ENCODE measurements at regions not wholly inside any gene's neighbourhood (a gene's known extent, or its start where the extent isn't known, plus 50 kb on each side); places are given as distances from the start of the nearest gene placed in this dataset.
"Not testable (repeated sequence)": the region's sequence is repeated elsewhere in the genome, so short reads cannot be mapped to it uniquely, and the experiment has no call there.

- not testable (repeated sequence) for FAIRE-seq; DNase-seq (ENCODE audit: low spot score in 2 of 2)
These were observed 243.3 kb downstream of the TTC6 start for GRCh38 chr14:37838778-37839177.

DNA sequence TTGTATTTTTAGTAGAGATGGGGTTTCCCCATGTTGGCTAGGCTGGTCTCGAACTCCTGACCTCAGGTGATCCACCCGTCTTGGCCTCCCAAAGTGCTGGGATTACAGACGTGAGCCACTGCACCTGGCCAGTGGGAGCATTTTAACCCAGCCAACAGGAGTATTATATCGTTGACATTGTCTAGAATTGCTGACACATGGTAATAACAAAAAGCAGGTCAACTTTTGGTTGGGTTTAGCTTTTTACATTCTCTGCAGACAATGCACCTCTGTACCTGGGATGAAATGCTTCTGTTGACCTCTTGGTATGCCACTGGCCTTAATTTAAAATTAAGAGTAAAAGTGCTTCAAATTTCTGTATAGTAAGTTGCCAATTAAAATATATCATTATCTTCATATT, 245.6 kb downstream of the TTC6 start:
- DNase-seq (ENCODE audit: low spot score in 2 of 2); FAIRE-seq: not testable (repeated sequence)

DNA sequence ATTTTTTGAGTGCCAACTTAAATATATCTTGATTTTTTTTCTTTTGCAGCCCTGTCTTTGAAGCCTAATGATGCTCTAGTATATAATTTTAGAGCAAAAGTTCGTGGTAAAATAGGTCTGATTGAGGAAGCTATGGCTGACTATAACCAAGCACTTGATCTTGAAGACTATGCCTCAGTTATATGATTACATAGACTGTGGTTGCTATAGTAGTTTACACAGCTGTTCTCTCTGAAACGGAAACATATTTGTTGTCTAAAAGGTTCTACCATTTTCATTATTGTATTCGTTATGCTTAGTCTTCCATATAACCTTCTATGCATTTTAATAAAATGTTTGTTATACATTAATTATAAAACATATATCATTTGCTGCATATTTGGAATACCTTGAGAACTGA, 246.7 kb downstream of the TTC6 start:
- FAIRE-seq (no peak), DNase-seq (ENCODE audit: low spot score in 2 of 2) (no peak)

DNA sequence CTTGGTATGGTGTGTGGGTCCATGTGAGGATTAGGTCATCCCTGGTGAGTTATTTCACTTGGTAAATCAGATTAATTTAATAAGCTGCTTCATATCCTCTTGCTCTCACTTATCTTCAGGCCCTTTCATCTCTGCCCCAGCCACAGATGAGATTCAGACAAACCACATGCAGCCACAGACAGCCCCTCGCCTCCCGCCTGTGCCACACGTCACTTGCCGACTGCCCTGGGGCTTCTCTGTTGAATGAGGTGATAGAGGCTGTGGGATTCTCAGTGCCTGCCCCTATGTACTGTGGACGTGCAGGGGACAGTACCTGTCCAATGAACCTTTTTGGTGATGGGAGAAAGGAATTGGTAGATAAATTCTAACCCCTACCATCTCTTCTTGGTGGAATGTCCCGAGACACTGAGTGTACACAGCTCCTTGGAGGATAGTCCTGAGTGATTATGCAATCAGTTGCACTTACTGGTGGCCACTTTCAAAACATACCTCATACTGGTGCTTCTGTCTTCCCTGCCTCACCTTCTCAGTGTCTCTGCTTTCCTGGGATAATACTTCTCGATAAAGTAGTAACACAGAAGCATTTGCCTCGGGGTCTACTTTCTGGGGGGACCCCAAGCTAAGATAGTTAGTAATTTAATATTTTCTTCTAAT, 248.7 kb downstream of the TTC6 start:
- DNase-seq (ENCODE audit: low spot score in 2 of 2) (no peak), FAIRE-seq (no peak)

DNA sequence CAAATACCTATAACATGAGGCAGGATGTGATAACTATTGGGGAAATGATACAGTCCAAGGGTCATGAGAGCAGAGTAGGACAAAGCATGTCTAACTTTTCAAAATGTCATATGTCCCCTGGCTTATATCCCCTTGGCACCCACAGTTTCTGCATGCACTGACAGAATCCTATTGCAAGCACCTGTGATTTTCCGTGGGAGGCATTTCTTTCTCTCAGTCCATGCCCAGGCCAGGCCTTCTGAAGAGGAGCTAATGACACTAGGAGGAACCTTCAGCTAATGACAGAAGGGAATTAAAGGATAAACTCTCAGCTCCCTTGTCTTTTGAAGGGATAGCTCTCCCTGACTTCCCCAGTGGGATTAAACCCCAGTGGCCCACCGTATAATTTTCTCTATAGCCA, 249.2 kb downstream of the TTC6 start:
- FAIRE-seq = no peak
- DNase-seq (ENCODE audit: low spot score in 2 of 2) = no peak

- no peak for DNase-seq (ENCODE audit: low spot score in 2 of 2)
- no peak for FAIRE-seq
These were observed 253.7 kb downstream of the TTC6 start for GRCh38 chr14:37848985-37849621.

DNA sequence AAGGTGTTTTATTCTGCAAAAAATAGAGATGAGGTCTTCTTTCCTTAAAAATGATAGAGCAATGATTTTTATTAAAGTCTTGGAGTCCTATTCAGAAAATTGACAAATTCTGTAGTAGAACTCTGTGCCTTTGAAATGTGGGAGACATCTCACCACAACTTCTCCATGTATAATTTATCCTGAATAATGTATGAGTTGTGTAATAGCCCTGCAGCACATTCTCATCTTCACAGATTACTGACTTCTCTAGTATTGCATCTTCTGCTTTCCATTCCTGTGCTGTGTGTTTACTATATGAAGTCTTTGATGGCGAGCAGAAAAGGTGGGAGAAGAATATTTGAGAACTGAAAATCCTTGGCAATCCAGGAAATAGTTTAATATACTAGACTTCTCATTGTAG, 255.6 kb downstream of the TTC6 start:
- DNase-seq (ENCODE audit: low spot score in 2 of 2) = no peak
- FAIRE-seq = no peak

- DNase-seq (ENCODE audit: low spot score in 2 of 2) (no peak), FAIRE-seq (no peak)
These were observed 260.4 kb downstream of the TTC6 start for GRCh38 chr14:37855871-37856270.

GRCh38 chr14:37857774-37858266, 262.4 kb downstream of the TTC6 start:
- FAIRE-seq (no peak), DNase-seq (ENCODE audit: low spot score in 2 of 2) (no peak)

- FAIRE-seq = no peak
- no peak for DNase-seq (ENCODE audit: low spot score in 2 of 2)
These were observed 263.3 kb downstream of the TTC6 start for GRCh38 chr14:37858733-37859132.

DNA sequence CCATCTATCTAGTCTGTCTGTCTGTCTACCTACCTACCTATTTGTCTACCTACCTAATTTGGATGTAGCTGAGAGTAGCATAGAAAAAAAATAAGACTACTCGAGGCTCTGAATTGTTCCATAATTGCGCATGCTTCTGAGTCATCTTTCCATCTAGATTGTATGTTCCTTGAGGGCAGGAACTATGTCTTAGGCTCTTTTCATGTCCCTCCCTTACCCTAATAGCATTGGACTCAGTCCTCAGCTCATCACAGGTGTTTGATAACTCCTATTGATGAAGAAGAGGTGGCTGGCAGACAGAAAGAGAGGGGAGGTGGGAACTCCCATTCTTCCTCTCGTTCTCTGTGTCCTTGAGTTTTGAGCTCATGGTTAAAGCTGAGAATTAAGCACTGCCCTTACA, 263.7 kb downstream of the TTC6 start:
- FAIRE-seq (no peak), DNase-seq (ENCODE audit: low spot score in 2 of 2) (no peak)

DNA sequence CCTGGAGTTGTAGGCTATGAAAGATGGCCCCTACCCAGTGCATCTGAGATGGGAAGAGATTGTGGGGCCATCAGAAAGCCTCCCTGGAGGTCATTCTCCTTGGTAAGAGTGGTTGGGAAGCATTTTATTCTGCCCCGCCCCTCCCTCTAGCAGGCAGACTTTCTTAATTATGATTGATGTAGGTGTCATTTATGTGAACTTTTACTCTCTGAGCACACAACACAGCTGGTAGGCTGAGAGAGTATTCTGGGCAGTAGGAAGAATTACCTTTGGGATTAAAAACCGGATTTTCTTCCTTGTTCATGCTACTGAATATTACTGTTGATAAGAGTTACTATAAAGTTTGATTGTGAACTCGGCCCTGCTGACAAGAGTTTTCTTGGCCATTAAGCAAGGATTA, 266.8 kb downstream of the TTC6 start:
- DNase-seq (ENCODE audit: low spot score in 2 of 2) = no peak
- no peak for FAIRE-seq

DNA sequence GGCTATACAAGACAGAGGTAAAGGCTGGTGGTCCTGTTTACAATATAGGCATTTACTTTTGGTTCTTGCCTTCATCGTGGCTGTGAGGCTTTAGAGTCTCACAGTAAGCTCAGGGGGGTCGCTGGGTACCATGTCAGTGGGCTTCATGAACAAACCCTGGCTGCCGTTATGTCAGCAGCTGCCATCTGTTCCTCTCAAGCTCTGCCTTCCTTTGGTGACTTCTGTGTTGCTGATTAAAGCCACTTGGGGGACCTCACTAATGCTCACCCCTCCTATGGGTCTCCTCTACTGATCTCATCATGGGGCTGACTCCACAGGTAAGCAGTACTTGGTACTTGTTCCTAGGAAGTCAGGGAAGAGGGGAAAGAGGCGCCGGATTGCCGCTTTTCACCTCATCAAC, 268.7 kb downstream of the TTC6 start:
- DNase-seq (ENCODE audit: low spot score in 2 of 2) = no peak
- FAIRE-seq = no peak

DNA sequence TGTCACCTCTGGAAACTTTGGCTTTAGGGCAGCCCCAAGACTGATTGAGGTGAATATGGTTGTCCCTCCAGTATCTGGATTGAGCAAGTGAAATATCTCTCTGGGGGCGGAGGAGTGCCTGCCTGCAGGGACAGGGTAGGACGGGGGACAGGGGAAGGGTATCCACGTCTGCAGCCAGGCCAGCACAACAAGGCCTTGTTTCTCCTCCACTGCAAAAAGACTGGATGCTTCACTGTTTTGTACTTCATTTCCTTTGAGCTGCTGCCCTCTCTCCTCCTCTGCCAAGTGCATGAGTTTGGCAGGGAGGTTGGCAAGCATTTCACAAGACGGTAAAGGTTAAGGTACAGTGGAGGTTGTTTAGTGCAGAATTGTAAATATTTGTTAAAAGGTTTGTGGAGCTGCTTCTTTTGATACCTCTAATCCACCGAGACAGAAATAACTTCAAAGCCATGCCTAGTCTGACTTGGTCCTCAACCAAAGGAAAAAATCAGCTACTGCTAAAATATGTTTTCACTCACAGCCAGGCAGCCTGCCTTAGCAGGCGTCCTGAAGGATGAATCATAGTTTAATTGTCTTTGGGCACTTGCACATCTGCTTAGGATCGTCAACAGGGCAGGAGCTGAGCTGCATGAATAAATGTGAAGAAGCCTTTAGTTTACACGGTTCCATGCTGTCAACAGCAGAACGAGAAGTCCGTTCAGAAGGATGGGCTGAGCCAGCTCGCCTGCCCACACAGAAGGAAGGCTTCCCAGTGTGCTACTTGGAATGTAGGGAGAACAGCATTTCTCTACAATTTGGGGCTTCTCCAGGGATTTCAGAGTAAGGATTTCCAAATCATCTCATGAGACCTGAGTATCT, 269.7 kb downstream of the TTC6 start:
- DNase-seq (ENCODE audit: low spot score in 2 of 2) (no peak), FAIRE-seq (no peak)

DNA sequence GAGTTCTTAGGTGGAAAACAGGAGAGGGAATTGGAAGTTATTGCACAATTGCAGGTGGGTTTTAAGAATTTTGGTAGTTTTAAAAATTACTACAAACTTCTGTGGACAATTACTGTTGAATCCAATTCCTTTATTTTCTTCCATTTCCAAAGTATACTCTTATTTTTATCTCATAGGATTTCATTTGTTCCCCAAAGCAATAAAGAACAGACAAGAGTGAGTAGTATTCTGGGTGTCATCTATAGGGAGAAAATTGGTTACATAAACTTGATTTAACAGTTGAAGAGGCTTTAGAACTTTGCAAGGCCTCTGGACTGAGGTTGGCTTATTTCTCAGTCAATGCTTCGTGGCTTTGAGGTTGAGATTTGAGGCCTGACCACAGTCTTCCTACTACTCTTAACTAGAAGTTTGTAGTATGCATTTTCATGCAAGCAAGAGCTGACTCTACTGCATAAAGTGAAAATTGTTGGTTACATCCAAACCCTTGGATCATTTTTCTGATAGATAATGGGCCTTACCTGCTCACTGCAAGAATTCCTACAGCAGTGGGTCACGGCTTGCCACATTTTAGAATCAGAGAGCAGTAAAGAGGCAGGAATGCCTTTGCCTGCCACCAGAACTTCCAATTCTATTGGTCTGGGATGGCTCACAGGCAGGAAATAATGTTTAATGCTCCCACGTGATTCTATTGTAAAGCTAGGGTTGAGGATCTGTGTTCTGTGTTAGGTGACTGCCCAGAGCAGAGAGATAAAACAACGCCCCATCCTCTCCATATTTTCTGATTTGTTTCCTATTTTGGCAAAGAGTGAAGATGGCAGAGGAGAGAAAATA, 270.5 kb downstream of the TTC6 start:
- FAIRE-seq = no peak
- DNase-seq (ENCODE audit: low spot score in 2 of 2) = no peak

GRCh38 chr14:37869633-37870032, 274.2 kb downstream of the TTC6 start:
- no peak for DNase-seq (ENCODE audit: low spot score in 2 of 2)
- FAIRE-seq = no peak

- FAIRE-seq = no peak
- no peak for DNase-seq (ENCODE audit: low spot score in 2 of 2)
These were observed 274.7 kb downstream of the TTC6 start for GRCh38 chr14:37870170-37870569.

DNA sequence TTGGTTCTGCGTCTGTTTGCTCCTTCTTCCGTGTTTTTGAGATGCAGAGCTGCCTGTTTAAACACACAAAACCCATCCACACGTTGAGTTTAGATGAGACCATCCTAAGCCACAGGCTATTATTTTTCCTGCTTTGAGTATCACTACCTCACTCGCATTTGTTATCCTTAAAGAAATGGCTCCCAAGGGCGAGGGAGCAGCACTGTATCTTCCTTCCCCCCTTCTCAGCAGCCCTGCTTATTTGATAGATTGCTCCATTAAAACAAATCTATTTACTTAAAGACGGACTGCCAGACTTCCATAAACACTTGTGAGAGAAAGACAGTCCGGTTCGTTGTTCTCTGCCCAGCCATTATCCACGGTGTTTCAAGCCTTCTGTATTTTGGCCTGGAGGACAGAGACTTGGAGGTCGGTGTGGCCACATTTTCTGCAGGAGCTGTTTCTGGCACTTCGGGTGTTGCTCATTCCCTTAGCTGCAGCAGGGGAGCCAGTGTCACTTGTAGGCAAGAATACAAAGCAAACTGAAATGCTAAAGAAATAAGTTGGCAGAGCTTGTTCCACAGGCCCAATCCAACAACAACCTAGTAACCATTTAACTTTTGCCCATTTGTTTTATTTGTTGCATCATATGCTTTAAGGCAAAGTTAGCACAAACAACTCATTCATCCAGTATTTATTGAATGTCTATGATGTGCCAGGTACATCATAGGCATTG, 275.4 kb downstream of the TTC6 start:
- DNase-seq (ENCODE audit: low spot score in 2 of 2) (no peak), FAIRE-seq (no peak)

DNA sequence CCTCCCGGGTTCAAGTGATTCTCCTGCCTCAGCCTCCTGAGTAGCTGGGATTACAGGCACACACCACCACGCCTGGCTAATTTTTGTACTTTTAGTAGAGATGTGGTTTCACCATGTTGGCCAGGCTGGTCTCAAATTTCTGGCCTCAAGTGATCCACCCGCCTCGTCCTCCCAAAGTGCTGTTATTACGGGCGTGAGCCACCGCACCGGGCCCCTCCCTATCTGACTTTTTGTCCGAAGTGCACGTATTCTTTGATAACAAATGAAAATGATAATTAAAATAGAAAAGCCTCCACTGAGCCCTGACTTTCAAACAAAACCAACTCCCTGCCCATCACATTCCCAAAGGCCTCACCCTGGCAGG, 278.6 kb downstream of the TTC6 start:
- not testable (repeated sequence) for DNase-seq (ENCODE audit: low spot score in 2 of 2); FAIRE-seq
